HG03097 (cell line): ENCODE measurements at regions not wholly inside any gene's neighbourhood (a gene's known extent, or its start where the extent isn't known, plus 50 kb on each side); places are given as distances from the start of the nearest gene placed in this dataset.
"Not testable (repeated sequence)": the region's sequence is repeated elsewhere in the genome, so short reads cannot be mapped to it uniquely, and the experiment has no call there.

Experiments
- ATAC-seq: cut with Tn5 transposase; IDR thresholded peaks from one replicate; pipeline ENCODE4 v1.9.1; 2021; ENCODE audit not compliant: unreplicated experiment, low FRiP score

DNA sequence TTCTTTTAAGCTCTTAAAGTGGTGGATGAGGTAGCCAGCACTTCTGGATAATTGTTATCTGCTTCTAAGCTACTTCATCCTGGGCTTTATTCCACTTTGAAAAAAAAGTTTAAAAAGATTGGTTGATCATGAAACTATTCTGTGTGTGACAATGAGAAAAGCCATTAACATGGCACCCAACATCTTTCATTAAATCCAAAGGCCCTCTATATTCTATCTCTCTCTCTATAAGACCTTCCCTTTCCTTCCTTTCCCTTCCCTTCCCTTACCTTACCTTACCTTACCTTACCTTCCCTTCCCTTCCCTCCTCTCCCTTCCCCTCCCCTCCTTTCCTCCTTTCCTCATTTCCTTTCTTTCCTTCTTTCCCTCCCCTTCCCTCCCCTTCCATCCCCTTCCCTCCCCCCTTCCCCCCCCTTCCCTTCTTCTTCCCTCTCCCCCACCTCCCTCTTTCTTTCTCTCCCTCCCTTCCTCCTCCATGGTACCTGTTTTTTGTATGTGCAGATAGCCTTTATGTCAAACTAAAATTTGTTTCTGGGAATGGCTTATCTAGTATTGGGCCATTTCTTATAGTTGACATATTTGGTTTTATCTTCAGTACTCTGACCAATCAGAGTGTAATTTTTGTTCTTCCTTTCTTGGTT is 218.7 kb downstream of the DKK1 start:
- no peak for ATAC-seq

- ATAC-seq: no peak
Measured at GRCh38 chr10:52533986-52534385, 219.9 kb downstream of the DKK1 start.

DNA sequence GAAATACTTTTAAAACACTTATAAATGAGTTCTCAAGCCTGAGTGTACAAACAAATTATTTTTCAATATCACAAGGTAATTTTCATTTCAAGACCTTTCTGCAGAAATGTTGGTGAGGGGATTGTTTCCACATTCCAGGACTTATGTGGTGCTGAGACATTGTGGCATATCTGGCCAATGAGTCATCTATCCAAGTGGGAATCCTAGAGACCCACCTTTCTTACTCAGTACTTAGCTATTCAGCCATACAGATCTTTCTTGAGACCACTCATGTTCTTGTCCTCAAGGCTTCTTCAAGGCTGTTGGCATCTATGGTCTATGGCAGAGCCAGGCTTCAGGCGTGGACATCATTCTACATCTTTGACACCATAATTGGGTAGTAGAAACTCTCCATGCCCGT is 225.4 kb downstream of the DKK1 start:
- no peak for ATAC-seq

GRCh38 chr10:52540479-52540984 is 226.5 kb downstream of the DKK1 start:
- no peak for ATAC-seq

DNA sequence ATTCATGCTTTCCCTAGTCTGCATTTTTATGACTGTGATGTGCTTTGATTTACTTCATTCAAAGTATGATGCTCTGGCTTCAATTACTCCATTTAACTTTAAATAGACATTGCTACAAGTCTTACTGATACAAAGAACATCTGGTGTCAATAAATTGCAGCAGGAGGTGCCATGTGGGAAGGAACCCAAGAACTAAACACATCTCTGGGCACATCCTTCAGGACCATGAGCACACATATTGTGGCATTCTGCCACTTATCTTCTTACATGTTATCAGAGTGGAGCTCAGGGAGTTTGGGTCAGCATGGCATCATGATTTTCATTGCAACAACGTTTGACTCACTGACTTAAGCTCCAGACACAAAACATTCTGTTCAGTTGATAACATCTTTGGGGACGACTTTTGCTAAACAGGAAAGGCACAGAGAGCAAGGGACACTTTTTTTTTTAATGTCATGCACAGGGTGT is 227.0 kb downstream of the DKK1 start:
- ATAC-seq: no peak

DNA sequence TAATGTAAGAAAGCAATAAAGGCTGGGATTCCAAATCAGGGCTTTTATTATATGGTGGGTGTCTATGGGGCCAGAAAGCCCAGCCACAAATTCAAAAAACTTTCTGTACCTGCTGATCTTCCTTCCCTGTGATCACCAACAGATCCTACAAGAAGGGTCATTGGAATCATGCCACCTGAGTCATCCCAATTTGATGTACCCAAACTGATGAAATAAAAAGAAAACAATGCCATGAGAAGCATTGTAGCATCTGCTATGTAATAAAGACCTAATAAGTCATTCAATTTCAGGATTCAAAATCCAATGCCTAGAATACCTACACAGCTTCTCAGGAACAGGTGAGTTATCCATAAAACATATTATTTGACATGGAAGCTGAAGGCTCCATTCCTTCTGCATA is 228.8 kb downstream of the DKK1 start:
- no peak for ATAC-seq

- no peak for ATAC-seq
Measured at GRCh38 chr10:52551046-52551445, 221.5 kb downstream of the MBL2 start.

DNA sequence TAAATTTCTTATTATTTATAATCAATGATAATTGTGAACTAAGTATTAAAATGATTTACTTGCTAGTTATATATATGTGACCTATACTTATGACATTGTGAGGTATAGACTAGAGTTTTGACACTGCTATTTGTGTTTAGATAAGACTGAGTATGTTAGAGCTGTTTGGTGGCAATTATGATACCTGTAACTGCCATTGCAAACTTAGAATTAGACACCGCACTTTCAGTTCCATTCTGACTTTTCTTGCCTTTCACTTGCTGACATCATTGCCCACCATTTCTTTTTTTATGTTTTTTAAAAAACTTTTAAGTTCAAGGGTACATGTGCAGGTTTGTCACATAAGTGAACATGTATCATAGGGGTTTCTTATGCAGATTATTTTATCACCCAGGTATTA is 214.5 kb downstream of the MBL2 start:
- no peak for ATAC-seq

- ATAC-seq: no peak
Measured at GRCh38 chr10:52561322-52561721, 211.3 kb downstream of the MBL2 start.

DNA sequence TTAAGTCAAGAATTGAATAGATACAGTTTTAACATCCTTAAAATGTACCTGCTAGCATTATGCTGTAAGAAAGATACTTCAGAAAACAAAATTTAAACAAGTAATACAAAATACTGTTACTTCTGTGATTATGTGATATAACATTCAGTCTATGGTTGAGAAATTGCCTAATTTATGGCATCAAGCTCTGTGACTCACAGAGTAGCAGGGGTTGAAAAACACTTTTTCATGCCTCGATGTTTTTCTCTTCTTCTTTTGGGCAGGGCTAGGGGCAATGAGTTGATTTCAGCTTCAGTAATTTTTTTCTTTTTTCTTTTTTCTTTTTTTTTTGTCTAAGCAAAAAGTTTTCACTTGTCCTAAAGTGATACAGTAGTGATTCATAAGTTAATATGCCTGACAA is 209.2 kb downstream of the MBL2 start:
- no peak for ATAC-seq

GRCh38 chr10:52566471-52567246 is 205.9 kb downstream of the MBL2 start:
- ATAC-seq: peak; percentile 50

- ATAC-seq: no peak
Measured at GRCh38 chr10:52567247-52567580, 205.4 kb downstream of the MBL2 start.

- ATAC-seq: no peak
Measured at GRCh38 chr10:52568309-52568708, 204.3 kb downstream of the MBL2 start.

DNA sequence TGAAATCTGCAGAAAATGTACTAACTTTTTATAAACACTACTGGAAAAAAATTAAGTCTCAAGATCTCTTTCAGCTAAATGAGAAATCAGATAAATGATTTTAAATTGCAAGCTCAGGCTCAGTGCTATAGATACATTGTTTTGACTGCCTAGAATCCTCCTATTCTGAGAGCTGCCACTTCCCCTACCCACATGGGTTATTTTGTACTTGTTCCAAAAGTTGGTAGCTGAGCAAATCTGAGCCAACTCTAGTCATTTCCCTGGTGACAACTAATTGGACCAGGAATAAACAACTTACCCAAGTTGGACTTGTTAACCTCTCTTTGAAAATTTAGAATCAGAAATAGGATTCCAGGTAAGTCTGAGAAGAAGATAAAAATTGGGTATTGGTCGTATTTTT is 202.1 kb downstream of the MBL2 start:
- ATAC-seq: no peak

DNA sequence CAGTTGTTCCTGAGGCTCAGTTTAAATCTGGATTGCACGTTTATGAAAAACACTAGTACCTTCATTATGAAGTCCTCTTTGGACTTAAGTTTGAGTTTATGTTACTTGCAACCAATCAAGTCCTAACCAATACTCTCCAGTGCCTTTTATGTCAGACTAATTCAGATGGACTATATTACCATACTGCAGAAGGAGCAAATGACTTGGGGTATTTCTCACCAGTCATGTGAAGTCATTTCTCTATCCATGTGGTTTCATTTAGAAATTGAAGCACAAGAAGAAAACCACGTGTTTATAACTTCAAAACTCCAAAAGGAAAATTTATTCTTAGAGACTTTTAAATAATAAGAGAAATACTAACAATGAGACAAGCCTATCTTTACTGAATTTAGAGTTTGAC is 201.6 kb downstream of the MBL2 start:
- no peak for ATAC-seq

- no peak for ATAC-seq
Measured at GRCh38 chr10:52571516-52572182, 200.9 kb downstream of the MBL2 start.

- ATAC-seq: no peak
Measured at GRCh38 chr10:52573347-52573746, 199.2 kb downstream of the MBL2 start.

GRCh38 chr10:52574697-52575096 is 197.9 kb downstream of the MBL2 start:
- ATAC-seq: no peak

- ATAC-seq: no peak
Measured at GRCh38 chr10:52577047-52577446, 195.5 kb downstream of the MBL2 start.

- no peak for ATAC-seq
Measured at GRCh38 chr10:52578871-52579405, 193.6 kb downstream of the MBL2 start.

GRCh38 chr10:52581636-52582035 is 190.9 kb downstream of the MBL2 start:
- not testable (repeated sequence) for ATAC-seq
